ENCODE measurements at regions not wholly inside any gene's neighbourhood (a gene's known extent, or its start where the extent isn't known, plus 50 kb on each side); places are given as distances from the start of the nearest gene placed in this dataset.
A peak's percentile ranks its signal among the peaks of the same experiment; 100 is the strongest.
"Not testable (repeated sequence)": the region's sequence is repeated elsewhere in the genome, so short reads cannot be mapped to it uniquely, and the experiment has no call there.

DNA sequence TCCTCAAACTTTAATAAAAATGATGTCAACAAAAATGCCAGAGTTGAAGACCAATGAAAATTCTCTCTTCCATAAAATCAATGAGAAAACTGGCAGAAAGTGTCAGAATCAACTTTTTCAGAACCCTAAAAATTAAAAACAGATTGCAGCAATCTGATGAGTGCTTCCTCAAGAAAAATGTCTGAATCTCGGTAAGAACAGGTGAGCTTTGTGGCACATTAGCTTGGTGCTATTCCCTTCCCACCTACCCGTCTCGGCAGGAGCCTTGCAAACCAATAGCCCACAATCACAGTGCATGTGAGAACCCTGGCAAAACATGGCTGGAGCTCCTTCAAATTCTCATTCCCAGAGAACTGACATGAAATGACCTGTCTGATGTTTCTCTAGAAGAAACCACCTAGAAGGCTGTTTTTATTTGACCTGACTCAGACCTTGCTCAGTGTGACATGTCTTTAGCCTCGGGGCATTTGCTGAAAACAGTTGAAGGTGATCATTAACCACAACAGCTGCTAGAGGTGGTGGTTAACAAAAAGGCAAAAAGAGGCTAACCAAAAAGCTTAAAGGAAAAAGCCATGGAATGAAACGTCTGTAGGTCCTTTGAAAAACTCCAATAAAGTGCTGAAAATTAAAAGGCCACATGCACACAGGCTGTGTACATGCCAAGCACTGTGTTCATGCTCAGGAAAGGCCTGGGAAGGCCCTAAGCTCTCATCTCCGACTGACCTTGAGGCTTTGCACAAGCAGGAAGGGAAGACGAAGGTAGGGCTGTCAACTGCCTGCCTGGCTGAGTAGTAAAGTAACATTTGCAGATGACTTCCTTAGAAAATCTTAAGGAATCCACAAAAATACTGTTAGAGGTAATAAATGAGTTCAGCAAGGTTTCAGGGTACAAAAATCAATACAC is 253.0 kb upstream of the NSMCE3 start:
- TF ChIP-seq, protein P1, sequence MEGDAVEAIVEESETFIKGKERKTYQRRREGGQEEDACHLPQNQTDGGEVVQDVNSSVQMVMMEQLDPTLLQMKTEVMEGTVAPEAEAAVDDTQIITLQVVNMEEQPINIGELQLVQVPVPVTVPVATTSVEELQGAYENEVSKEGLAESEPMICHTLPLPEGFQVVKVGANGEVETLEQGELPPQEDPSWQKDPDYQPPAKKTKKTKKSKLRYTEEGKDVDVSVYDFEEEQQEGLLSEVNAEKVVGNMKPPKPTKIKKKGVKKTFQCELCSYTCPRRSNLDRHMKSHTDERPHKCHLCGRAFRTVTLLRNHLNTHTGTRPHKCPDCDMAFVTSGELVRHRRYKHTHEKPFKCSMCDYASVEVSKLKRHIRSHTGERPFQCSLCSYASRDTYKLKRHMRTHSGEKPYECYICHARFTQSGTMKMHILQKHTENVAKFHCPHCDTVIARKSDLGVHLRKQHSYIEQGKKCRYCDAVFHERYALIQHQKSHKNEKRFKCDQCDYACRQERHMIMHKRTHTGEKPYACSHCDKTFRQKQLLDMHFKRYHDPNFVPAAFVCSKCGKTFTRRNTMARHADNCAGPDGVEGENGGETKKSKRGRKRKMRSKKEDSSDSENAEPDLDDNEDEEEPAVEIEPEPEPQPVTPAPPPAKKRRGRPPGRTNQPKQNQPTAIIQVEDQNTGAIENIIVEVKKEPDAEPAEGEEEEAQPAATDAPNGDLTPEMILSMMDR (IDR thresholded peaks at IDR 0.05; ENCODE audit: low read length, missing control alignments), result no peak
- DNase-seq (ENCODE audit: low read depth), result no peak
- no peak overlapping the region for H3K4me3 ChIP-seq (replicated peaks; ENCODE audit: low read depth, low read length)

DNA sequence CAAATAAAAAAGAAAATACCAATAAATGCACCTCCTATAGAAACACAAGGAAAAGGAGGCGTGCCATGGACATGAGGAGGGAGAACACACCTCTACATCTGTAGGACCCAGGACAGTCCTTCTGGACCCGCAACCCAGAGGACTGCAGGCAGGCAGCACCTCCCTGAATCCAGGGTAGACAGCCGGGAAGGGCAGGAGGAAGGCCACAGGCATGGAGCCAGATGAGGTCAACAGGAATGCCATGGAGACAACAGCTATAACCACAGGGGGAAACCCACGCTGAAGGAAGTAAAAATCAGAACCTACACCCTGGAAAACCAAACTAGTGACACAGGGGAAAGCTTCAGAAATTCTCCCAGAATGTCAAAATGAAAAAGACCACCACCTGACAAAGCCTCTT is 248.8 kb upstream of the NSMCE3 start:
- H3K4me3 ChIP-seq (replicated peaks; ENCODE audit: low read depth, low read length), result no peak overlapping the region
- peak; percentile 14 for DNase-seq (ENCODE audit: low read depth)
- TF ChIP-seq, protein P1 (IDR thresholded peaks at IDR 0.05; ENCODE audit: low read length, missing control alignments), result no peak

- H3K4me3 ChIP-seq (replicated peaks; ENCODE audit: low read depth, low read length), result no peak overlapping the region
- TF ChIP-seq, protein P1 (IDR thresholded peaks at IDR 0.05; ENCODE audit: low read length, missing control alignments), result no peak
- DNase-seq (ENCODE audit: low read depth), result no peak
Measured at GRCh38 chr15:29517829-29518228, 248.2 kb upstream of the NSMCE3 start.

GRCh38 chr15:29516929-29517328 is 247.3 kb upstream of the NSMCE3 start:
- peak; percentile 28 for DNase-seq (ENCODE audit: low read depth)

DNA sequence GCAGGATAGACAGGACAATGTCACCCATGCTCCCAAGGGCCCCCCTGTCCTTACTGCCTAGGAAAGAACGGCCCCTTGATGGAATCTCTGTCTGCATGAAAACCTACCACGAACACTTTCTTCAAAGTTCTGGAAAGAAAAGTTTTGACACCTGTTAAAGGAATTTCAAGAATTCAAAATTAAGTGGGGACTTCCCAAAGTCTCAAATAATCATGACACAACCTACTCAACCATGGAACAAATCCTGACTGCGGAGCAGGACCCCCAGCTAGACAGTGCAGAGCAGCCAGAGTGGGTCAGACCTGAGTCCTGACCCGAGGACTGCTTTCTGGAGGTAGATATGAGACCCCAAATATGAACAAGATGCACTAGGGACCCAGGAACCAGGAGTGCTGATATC is 245.3 kb upstream of the NSMCE3 start:
- TF ChIP-seq, protein P1 (IDR thresholded peaks at IDR 0.05; ENCODE audit: low read length, missing control alignments), result no peak
- DNase-seq (ENCODE audit: low read depth), result no peak
- no peak overlapping the region for H3K4me3 ChIP-seq (replicated peaks; ENCODE audit: low read depth, low read length)

More at GRCh38 chr15:29516929-29517328, 247.3 kb upstream of the NSMCE3 start:
- TF ChIP-seq, protein P1 (IDR thresholded peaks at IDR 0.05; ENCODE audit: low read length, missing control alignments), result no peak
- H3K4me3 ChIP-seq (replicated peaks; ENCODE audit: low read depth, low read length), result no peak overlapping the region

DNA sequence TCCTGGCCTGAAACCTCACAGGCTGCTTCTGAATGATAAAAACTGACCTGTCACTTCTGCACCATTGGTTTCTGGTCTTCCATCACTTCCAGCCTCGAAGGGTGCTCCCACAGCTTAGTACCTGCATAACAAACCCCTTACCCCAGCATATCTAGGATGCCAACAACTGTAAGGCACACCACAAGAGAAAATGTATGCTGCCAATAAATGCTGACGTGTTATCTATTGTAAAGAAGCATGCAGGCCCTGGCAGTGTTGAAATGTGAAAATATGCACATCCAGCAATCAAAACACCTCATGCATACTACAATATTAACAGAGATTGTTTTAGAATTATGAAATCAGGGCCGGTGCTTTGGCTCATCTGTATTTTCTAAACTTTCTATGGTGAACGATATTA is 242.0 kb upstream of the NSMCE3 start:
- TF ChIP-seq, protein P1 (IDR thresholded peaks at IDR 0.05; ENCODE audit: low read length, missing control alignments), result no peak
- no peak for DNase-seq (ENCODE audit: low read depth)
- no peak overlapping the region for H3K4me3 ChIP-seq (replicated peaks; ENCODE audit: low read depth, low read length)

- not testable (repeated sequence) for H3K4me3 ChIP-seq (replicated peaks; ENCODE audit: low read depth, low read length); DNase-seq (ENCODE audit: low read depth)
Measured at GRCh38 chr15:29505535-29505934, 235.9 kb upstream of the NSMCE3 start.

All from fibroblast of pulmonary artery (primary cell).